ENCODE measurements at regions not wholly inside any gene's neighbourhood (a gene's known extent, or its start where the extent isn't known, plus 50 kb on each side); places are given as distances from the start of the nearest gene placed in this dataset.
A peak's percentile ranks its signal among the peaks of the same experiment; 100 is the strongest.
"Not testable (repeated sequence)": the region's sequence is repeated elsewhere in the genome, so short reads cannot be mapped to it uniquely, and the experiment has no call there.

DNA sequence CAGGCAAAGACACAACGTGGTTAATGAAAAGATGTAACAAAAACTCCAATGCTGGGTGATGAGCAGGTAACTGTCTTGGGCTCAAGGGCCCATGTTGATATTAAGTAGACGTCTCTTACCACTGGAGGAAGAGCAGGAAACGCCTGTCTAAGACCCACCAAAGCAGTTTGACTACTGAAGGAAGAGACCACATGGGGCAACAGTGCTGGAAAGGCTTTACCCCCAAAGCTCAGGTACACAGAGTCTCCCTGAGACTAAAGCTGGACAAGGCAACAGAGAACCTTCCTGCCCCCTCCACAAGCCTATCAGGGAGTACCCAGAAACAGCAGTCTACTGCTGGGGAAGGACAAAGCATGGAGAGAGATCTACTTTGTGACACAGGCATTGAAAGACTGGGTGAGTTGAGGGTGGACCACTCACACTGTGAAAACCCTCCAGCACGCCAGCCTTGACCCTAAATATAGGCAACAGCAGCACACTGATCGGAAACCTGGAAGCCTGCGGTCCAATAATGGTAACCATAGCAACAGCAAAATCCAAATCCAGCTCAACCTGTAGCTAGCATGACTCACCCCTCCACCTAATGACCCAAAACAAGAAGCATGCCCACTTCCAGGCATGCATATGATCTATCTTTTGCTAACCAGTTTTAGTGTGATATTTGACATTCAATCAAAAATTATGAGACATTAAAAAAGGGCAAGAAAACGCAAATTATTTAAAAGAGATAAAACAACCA, 270.5 kb upstream of the SDK2 start:
- no peak overlapping the region for H3K4me3 ChIP-seq (ENCODE audit: low read depth, poor library complexity, severe bottlenecking)
- peak in 1 of 2 donors; percentile 61 for DNase-seq (ENCODE audit: low spot score in 2 of 2)
- 71 to 74% methylated on average over 7 of the region's 7 CpGs for WGBS, 2 donors
- intact Hi-C loops (cut with DNase I; ENCODE audit: low total_unique reads) = no loop called here
- TF ChIP-seq POLR2A (IDR thresholded peaks at IDR 0.05) = no peak
- TF ChIP-seq, protein P1, sequence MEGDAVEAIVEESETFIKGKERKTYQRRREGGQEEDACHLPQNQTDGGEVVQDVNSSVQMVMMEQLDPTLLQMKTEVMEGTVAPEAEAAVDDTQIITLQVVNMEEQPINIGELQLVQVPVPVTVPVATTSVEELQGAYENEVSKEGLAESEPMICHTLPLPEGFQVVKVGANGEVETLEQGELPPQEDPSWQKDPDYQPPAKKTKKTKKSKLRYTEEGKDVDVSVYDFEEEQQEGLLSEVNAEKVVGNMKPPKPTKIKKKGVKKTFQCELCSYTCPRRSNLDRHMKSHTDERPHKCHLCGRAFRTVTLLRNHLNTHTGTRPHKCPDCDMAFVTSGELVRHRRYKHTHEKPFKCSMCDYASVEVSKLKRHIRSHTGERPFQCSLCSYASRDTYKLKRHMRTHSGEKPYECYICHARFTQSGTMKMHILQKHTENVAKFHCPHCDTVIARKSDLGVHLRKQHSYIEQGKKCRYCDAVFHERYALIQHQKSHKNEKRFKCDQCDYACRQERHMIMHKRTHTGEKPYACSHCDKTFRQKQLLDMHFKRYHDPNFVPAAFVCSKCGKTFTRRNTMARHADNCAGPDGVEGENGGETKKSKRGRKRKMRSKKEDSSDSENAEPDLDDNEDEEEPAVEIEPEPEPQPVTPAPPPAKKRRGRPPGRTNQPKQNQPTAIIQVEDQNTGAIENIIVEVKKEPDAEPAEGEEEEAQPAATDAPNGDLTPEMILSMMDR (IDR thresholded peaks at IDR 0.05) = no peak

GRCh38 chr17:73919033-73919432, 274.8 kb upstream of the SDK2 start:
- intact Hi-C loops (cut with DNase I; ENCODE audit: low total_unique reads); DNase-seq (ENCODE audit: low spot score in 2 of 2); H3K4me3 ChIP-seq (ENCODE audit: low read depth, poor library complexity, severe bottlenecking): not testable (repeated sequence)
- WGBS, 2 donors = 75 to 76% methylated on average over 3 of the region's 3 CpGs

DNA sequence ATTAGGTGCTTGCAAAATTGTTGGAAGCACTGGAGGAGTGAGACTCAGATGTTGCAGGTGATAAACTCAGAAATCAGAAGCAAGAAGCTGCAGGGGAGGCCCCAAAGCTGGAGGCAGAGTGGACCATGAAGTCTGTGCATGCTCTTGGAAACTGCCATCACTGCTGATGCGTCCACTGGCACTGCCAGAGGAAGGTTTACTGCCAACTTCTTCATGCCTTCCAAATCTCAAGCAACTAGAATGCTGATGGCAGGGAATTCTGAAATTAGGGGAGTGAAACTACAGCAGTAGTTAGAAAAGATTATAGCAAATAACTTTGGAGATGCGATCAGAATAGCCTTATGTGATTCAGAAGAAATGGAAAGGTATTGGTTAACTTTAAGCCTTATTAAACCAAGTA, 277.1 kb upstream of the SDK2 start:
- no peak overlapping the region for H3K4me3 ChIP-seq (ENCODE audit: low read depth, poor library complexity, severe bottlenecking)
- intact Hi-C loops (cut with DNase I; ENCODE audit: low total_unique reads) = no loop called here
- 55 to 63% methylated on average over 2 of the region's 2 CpGs for WGBS, 2 donors
- TF ChIP-seq POLR2A (IDR thresholded peaks at IDR 0.05) = no peak
- TF ChIP-seq, protein P1 (IDR thresholded peaks at IDR 0.05) = no peak
- DNase-seq (ENCODE audit: low spot score in 2 of 2) = peak in 1 of 2 donors; percentile 15

- 72 to 77% methylated on average over 10 of the region's 10 CpGs for WGBS, 2 donors
- no peak overlapping the region for H3K4me3 ChIP-seq (ENCODE audit: low read depth, poor library complexity, severe bottlenecking)
- peak in 1 of 2 donors; percentile 17 for DNase-seq (ENCODE audit: low spot score in 2 of 2)
- intact Hi-C loops (cut with DNase I; ENCODE audit: low total_unique reads) = no loop called here
- TF ChIP-seq, protein P1 (IDR thresholded peaks at IDR 0.05) = no peak
- TF ChIP-seq POLR2A (IDR thresholded peaks at IDR 0.05) = no peak
These were observed 279.2 kb upstream of the RPL38 start for GRCh38 chr17:73924114-73924908.

DNA sequence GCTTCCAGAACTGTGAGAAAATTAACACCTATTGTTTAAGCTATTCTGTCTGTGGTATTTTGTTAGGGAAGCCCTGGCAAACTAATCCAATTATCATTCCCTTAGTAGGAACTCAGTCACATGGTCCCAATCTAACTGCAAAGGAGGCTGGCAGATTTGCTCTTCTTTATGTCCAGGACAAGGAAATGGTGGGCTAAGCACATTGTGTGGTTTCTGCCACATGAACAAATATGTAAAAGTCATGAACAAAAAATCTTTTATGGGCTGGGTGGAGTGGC, 278.6 kb upstream of the RPL38 start:
- no peak overlapping the region for H3K4me3 ChIP-seq (ENCODE audit: low read depth, poor library complexity, severe bottlenecking)
- TF ChIP-seq, protein P1 (IDR thresholded peaks at IDR 0.05) = no peak
- no peak for TF ChIP-seq POLR2A (IDR thresholded peaks at IDR 0.05)
- no peak for DNase-seq (ENCODE audit: low spot score in 2 of 2)
- intact Hi-C loops (cut with DNase I; ENCODE audit: low total_unique reads) = no loop called here

DNA sequence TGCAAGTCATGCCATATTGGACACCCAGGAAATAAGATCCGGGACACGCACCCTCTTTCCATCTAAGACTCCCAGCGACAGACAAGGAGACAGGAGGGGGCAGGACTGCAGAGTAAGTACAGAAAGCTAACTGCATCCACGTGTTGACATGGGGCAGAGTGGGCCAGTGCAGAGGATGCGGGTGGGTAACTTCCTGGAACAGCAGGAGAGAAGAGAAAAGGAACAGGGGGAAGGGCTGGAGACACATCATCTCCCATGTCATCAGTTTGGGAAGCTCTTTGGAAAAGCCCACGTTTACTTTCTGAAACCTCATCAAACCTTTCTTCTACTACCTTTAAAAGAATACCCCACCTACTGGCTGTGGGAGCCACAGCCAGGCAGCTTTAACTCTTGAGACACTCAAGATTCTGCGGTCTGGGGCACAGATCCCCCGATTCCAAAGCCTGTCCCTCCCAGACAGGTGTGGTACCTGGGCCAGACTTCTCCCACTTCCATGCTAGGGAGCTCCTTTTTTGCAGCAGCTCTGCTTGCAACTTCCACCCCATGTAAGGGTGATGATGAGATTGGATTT, 273.5 kb upstream of the RPL38 start:
- TF ChIP-seq POLR2A (IDR thresholded peaks at IDR 0.05) = no peak
- TF ChIP-seq, protein P1 (IDR thresholded peaks at IDR 0.05) = no peak
- intact Hi-C loops (cut with DNase I; ENCODE audit: low total_unique reads) = no loop called here
- DNase-seq (ENCODE audit: low spot score in 2 of 2) = peak in 1 of 2 donors; percentile 32
- no peak overlapping the region for H3K4me3 ChIP-seq (ENCODE audit: low read depth, poor library complexity, severe bottlenecking)
- WGBS, 2 donors = 31 to 38% methylated on average over 8 of the region's 8 CpGs

Data from lower leg skin (tissue), 4 donors.